Mucosa of descending colon (tissue), 3 donors: ENCODE measurements at regions not wholly inside any gene's neighbourhood (a gene's known extent, or its start where the extent isn't known, plus 50 kb on each side); places are given as distances from the start of the nearest gene placed in this dataset.

Experiments
- ATAC-seq: fragments of 200-7000 bp; cut with Tn5 transposase; one replicate; pipeline ENCODE4 v1.9.1; 2020; ENCODE audit warnings: mild to moderate bottlenecking, moderate library complexity
- DNase-seq, 3 donors: peaks; one replicate each; pipeline ENCODE4 v3.0.0-alpha.2; 2020
- H3K36me3 ChIP-seq: fragments of 200-600 bp; one replicate; pipeline ENCODE4 v1.8.0; 2021; ENCODE audit warnings: low read depth, mild to moderate bottlenecking
- H3K4me1 ChIP-seq: fragments of 200-600 bp; one replicate; pipeline ENCODE4 v1.8.0; 2021; ENCODE audit warnings: low read depth, mild to moderate bottlenecking
- H3K4me3 ChIP-seq: fragments of 200-600 bp; one replicate; pipeline ENCODE4 v1.8.0; 2021; ENCODE audit warnings: mild to moderate bottlenecking
- H3K9me3 ChIP-seq: fragments of 200-600 bp; one replicate; pipeline ENCODE4 v1.8.0; 2021; ENCODE audit warnings: mild to moderate bottlenecking
- CTCF ChIP-seq: fragments of 200-600 bp; IDR thresholded peaks from one replicate; pipeline ENCODE4 v1.8.0; 2022; ENCODE audit warnings: antibody characterized with exemption, mild to moderate bottlenecking
- intact Hi-C, 2 donors: fragments of 100-400 bp; cut with DNase I in 1 of 2; cut with micrococcal nuclease in 1 of 2; formaldehyde crosslinking; loops; one replicate each; pipeline versions ENCODE4 v1.11.0 to v1.11.1; 2022; cut with DNase I, micrococcal nuclease
- donor health status: DM: no; HTN: no; CAD: no; lungs with moderate emphysema.
- donor health status: DM: no; HTN: no; CAD: no.
- donor health status: DM: no; HTN: yes; CAD: no.

- no peaks in the 10 kb centered on the region for H3K36me3 ChIP-seq
- H3K9me3 ChIP-seq, result peaks cover 20% of the 10 kb centered on the region
- intact Hi-C loops, result no loop called here
- no peaks in the 10 kb centered on the region for H3K4me1 ChIP-seq
- no peak for TF ChIP-seq CTCF
- DNase-seq (no peak), ATAC-seq (no peak)
- H3K4me3 ChIP-seq, result no peak overlapping the region
Observed at GRCh38 chr9:10921671-10922070, 308.9 kb upstream of the PTPRD start.

GRCh38 chr9:10925896-10926295 is 313.1 kb upstream of the PTPRD start:
- Histone ChIP-seq H3K4me1 (no peaks in the 10 kb centered on the region), H3K36me3 (no peaks in the 10 kb centered on the region), H3K9me3 (peaks cover 22% of the 10 kb centered on the region), H3K4me3 (no peak overlapping the region)
- TF ChIP-seq CTCF, result no peak
- intact Hi-C loops, result no loop called here
- ATAC-seq (no peak), DNase-seq (no peak)

- no peak for TF ChIP-seq CTCF
Observed at GRCh38 chr9:10928372-10928771, 315.6 kb upstream of the PTPRD start.

GRCh38 chr9:10930081-10930480 is 317.3 kb upstream of the PTPRD start:
- no peak for ATAC-seq
- Histone ChIP-seq H3K4me3 (no peak overlapping the region), H3K4me1 (no peaks in the 10 kb centered on the region), H3K9me3 (peaks cover 32% of the 10 kb centered on the region), H3K36me3 (no peaks in the 10 kb centered on the region)
- DNase-seq, result no peak
- TF ChIP-seq CTCF, result no peak
- intact Hi-C loops, result no loop called here

More at GRCh38 chr9:10928372-10928771, 315.6 kb upstream of the PTPRD start:
- peaks cover 29% of the 10 kb centered on the region for H3K9me3 ChIP-seq
- intact Hi-C loops, result no loop called here
- no peak for ATAC-seq
- no peaks in the 10 kb centered on the region for H3K36me3 ChIP-seq
- no peak overlapping the region for H3K4me3 ChIP-seq
- no peak for DNase-seq
- H3K4me1 ChIP-seq, result no peaks in the 10 kb centered on the region

GRCh38 chr9:10946676-10947410 is 334.0 kb upstream of the PTPRD start:
- TF ChIP-seq CTCF, result no peak
- intact Hi-C loops, result no loop called here
- no peak overlapping the region for H3K4me3 ChIP-seq
- no peak for ATAC-seq
- no peaks in the 10 kb centered on the region for H3K4me1 ChIP-seq
- H3K36me3 ChIP-seq, result no peaks in the 10 kb centered on the region
- H3K9me3 ChIP-seq, result peaks cover 20% of the 10 kb centered on the region
- DNase-seq, result no peak
